Right lobe of liver (tissue), 4 donors: ENCODE measurements at regions not wholly inside any gene's neighbourhood (a gene's known extent, or its start where the extent isn't known, plus 50 kb on each side); places are given as distances from the start of the nearest gene placed in this dataset.

Experiments used
- POLR2A ChIP-seq: fragments of 450-650 bp; IDR thresholded peaks from one replicate; pipeline ENCODE4 v1.6.1; 2017; ENCODE audit warnings: antibody characterized with exemption, mild to moderate bottlenecking
- TF ChIP-seq, protein P1 (sequence below), 4 donors: fragments of 200-600 bp in 3 of 4; fragments of 450-650 bp in 1 of 4; IDR thresholded peaks; one replicate each; pipeline versions ENCODE4 v1.5.1 to v1.8.0; 2016 to 2022; ENCODE audit warnings: antibody characterized with exemption in 4 of 4, mild to moderate bottlenecking in 2 of 4
- donor health status: DM: no; HTN: no; CAD: no.
- donor health status: DM: no; HTN: no; CAD: no.
- donor health status: DM: no; HTN: yes; CAD: no.

DNA sequence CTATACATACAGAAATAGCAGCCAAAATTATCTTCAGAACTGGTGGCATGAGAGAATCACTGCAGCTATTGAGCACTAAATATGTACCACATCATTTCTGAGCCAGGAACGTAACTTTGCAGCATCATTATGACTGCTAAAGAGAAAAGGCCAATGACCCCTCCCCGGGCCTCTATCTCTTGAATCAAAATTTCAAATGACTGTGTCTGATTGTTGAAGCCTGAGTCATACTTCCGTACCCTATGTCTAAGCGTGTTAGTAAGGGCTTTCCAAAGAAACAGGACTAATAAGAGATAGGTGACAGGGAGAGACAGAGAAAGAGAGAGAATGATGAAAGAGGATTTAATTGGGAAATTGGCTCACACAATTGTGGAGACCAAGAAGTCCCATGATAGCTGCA, 445.5 kb upstream of the SPANXN1 start:
- TF ChIP-seq, protein P1, sequence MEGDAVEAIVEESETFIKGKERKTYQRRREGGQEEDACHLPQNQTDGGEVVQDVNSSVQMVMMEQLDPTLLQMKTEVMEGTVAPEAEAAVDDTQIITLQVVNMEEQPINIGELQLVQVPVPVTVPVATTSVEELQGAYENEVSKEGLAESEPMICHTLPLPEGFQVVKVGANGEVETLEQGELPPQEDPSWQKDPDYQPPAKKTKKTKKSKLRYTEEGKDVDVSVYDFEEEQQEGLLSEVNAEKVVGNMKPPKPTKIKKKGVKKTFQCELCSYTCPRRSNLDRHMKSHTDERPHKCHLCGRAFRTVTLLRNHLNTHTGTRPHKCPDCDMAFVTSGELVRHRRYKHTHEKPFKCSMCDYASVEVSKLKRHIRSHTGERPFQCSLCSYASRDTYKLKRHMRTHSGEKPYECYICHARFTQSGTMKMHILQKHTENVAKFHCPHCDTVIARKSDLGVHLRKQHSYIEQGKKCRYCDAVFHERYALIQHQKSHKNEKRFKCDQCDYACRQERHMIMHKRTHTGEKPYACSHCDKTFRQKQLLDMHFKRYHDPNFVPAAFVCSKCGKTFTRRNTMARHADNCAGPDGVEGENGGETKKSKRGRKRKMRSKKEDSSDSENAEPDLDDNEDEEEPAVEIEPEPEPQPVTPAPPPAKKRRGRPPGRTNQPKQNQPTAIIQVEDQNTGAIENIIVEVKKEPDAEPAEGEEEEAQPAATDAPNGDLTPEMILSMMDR (IDR thresholded peaks at IDR 0.05): no peak
- TF ChIP-seq POLR2A: no peak
